ENCODE measurements at regions not wholly inside any gene's neighbourhood (a gene's known extent, or its start where the extent isn't known, plus 50 kb on each side); places are given as distances from the start of the nearest gene placed in this dataset.

- H3K27ac Mint-ChIP-seq (ENCODE audit: unreplicated experiment) = no peak overlapping the region
- peaks cover 12% of the 10 kb centered on the region for H3K27me3 Mint-ChIP-seq (ENCODE audit: low read depth)
Observed at GRCh38 chr14:56419750-56420149, 159.8 kb upstream of the TMEM260 start.

GRCh38 chr14:56422221-56422620 lies 157.4 kb upstream of the TMEM260 start:
- no peak overlapping the region for H3K4me3 Mint-ChIP-seq (ENCODE audit: unreplicated experiment)
- peaks cover 2% of the 10 kb centered on the region for H3K9me3 Mint-ChIP-seq (ENCODE audit: low read depth)
- H3K27me3 Mint-ChIP-seq (ENCODE audit: low read depth) = peaks cover 14% of the 10 kb centered on the region
- no peak overlapping the region for H3K27ac Mint-ChIP-seq (ENCODE audit: unreplicated experiment)
- TF ChIP-seq CTCF (IDR thresholded peaks at IDR 0.05) = no peak
- DNase-seq (ENCODE audit: low spot score) = no peak
- H3K4me1 Mint-ChIP-seq (ENCODE audit: low read depth) = peaks cover 18% of the 10 kb centered on the region
- no peaks in the 10 kb centered on the region for H3K36me3 Mint-ChIP-seq (ENCODE audit: low read depth)

More at GRCh38 chr14:56419750-56420149, 159.8 kb upstream of the TMEM260 start:
- H3K4me3 Mint-ChIP-seq (ENCODE audit: unreplicated experiment) = no peak overlapping the region
- DNase-seq (ENCODE audit: low spot score) = no peak
- peaks cover 4% of the 10 kb centered on the region for H3K9me3 Mint-ChIP-seq (ENCODE audit: low read depth)
- TF ChIP-seq CTCF (IDR thresholded peaks at IDR 0.05) = no peak
- H3K36me3 Mint-ChIP-seq (ENCODE audit: low read depth) = no peaks in the 10 kb centered on the region
- H3K4me1 Mint-ChIP-seq (ENCODE audit: low read depth) = peaks cover 18% of the 10 kb centered on the region

GRCh38 chr14:56422703-56423213 lies 156.8 kb upstream of the TMEM260 start:
- Mint-ChIP-seq H3K9me3 (ENCODE audit: low read depth) (peaks cover 2% of the 10 kb centered on the region), H3K27me3 (ENCODE audit: low read depth) (peaks cover 10% of the 10 kb centered on the region), H3K4me3 (ENCODE audit: unreplicated experiment) (no peak overlapping the region), H3K27ac (ENCODE audit: unreplicated experiment) (no peak overlapping the region), H3K4me1 (ENCODE audit: low read depth) (peaks cover 18% of the 10 kb centered on the region), H3K36me3 (ENCODE audit: low read depth) (no peaks in the 10 kb centered on the region)
- DNase-seq (ENCODE audit: low spot score) = no peak
- TF ChIP-seq CTCF (IDR thresholded peaks at IDR 0.05) = peak; percentile 90

- H3K4me1 Mint-ChIP-seq (ENCODE audit: low read depth) = peaks cover 18% of the 10 kb centered on the region
Observed at GRCh38 chr14:56423544-56423943, 156.1 kb upstream of the TMEM260 start.

GRCh38 chr14:56431013-56431412 lies 148.6 kb upstream of the TMEM260 start:
- H3K27me3 Mint-ChIP-seq (ENCODE audit: low read depth) = peaks cover 28% of the 10 kb centered on the region
- no peak overlapping the region for H3K27ac Mint-ChIP-seq (ENCODE audit: unreplicated experiment)
- H3K4me3 Mint-ChIP-seq (ENCODE audit: unreplicated experiment) = no peak overlapping the region
- no peak for TF ChIP-seq CTCF (IDR thresholded peaks at IDR 0.05)
- no peak for DNase-seq (ENCODE audit: low spot score)
- H3K4me1 Mint-ChIP-seq (ENCODE audit: low read depth) = no peaks in the 10 kb centered on the region
- H3K36me3 Mint-ChIP-seq (ENCODE audit: low read depth) = no peaks in the 10 kb centered on the region
- H3K9me3 Mint-ChIP-seq (ENCODE audit: low read depth) = no peaks in the 10 kb centered on the region

More at GRCh38 chr14:56423544-56423943, 156.1 kb upstream of the TMEM260 start:
- Mint-ChIP-seq H3K27ac (ENCODE audit: unreplicated experiment) (peak overlapping the region; percentile 38), H3K27me3 (ENCODE audit: low read depth) (peaks cover 8% of the 10 kb centered on the region), H3K36me3 (ENCODE audit: low read depth) (no peaks in the 10 kb centered on the region), H3K4me3 (ENCODE audit: unreplicated experiment) (no peak overlapping the region), H3K9me3 (ENCODE audit: low read depth) (peaks cover 2% of the 10 kb centered on the region)
- no peak for DNase-seq (ENCODE audit: low spot score)
- TF ChIP-seq CTCF (IDR thresholded peaks at IDR 0.05) = no peak
